ENCODE measurements at regions not wholly inside any gene's neighbourhood (a gene's known extent, or its start where the extent isn't known, plus 50 kb on each side); places are given as distances from the start of the nearest gene placed in this dataset.

- BruUV-seq (replicated peaks): no TSS peak
- Histone ChIP-seq H3K79me2 (ENCODE audit: control insufficient read depth, insufficient read depth, low read length) (no peaks in the 10 kb centered on the region), H3K4me1 (ENCODE audit: control insufficient read depth, extremely low read depth, insufficient read depth, low read length) (no peaks in the 10 kb centered on the region), H2AFZ (ENCODE audit: low read depth, low read length) (no peak overlapping the region), H3K4me3 (replicated peaks in 1 of 3; ENCODE audit: insufficient read depth in 1 of 3, low read depth in 1 of 3, low read length in 3 of 3) (no peak overlapping the region), H3K9me3 (replicated peaks; ENCODE audit: control insufficient read depth, insufficient read depth, low read length) (peaks cover 4% of the 10 kb centered on the region), H3K9ac (replicated peaks; ENCODE audit: extremely low read depth, insufficient read depth, low read length) (no peak overlapping the region), H3K9me1 (replicated peaks; ENCODE audit: control insufficient read depth, extremely low read depth, insufficient read depth, low read length) (no peaks in the 10 kb centered on the region), H3K4me2 (ENCODE audit: insufficient read depth, low read length) (no peak overlapping the region), H3K27ac (ENCODE audit: insufficient read depth, low read depth, low read length) (no peak overlapping the region), H3K36me3 (ENCODE audit: control insufficient read depth in 2 of 2, extremely low read depth in 1 of 2, insufficient read depth in 2 of 2, low read length in 2 of 2) (no peaks in the 10 kb centered on the region), H3K27me3 (ENCODE audit: control insufficient read depth in 2 of 2, insufficient read depth in 2 of 2, low read length in 2 of 2) (no peaks in the 10 kb centered on the region), H4K20me1 (replicated peaks; ENCODE audit: control insufficient read depth, extremely low read depth, insufficient read depth, low read length) (no peaks in the 10 kb centered on the region)
- ChIA-PET POLR2A (no interaction called here), CTCF (no interaction called here)
- FAIRE-seq (no peak), DNase-seq (ENCODE audit: low read depth, low spot score) (no peak)
- TF ChIP-seq POLR2AphosphoS5 (IDR thresholded peaks at IDR 0.05; ENCODE audit: insufficient read depth, low read depth, low read length): no peak
- no peak for TF ChIP-seq MYC (IDR thresholded peaks at IDR 0.05; ENCODE audit: low read depth, low read length)
- TF ChIP-seq JUN (IDR thresholded peaks at IDR 0.05; ENCODE audit: borderline replicate concordance, insufficient read depth, insufficient read length, low read depth): no peak
- no peak for TF ChIP-seq POLR2A (IDR thresholded peaks at IDR 0.05; ENCODE audit: low read depth, low read length)
- TF ChIP-seq EZH2 (IDR thresholded peaks at IDR 0.05; ENCODE audit: borderline replicate concordance, low read depth, low read length, severe bottlenecking): no peak
- TF ChIP-seq, protein P1, sequence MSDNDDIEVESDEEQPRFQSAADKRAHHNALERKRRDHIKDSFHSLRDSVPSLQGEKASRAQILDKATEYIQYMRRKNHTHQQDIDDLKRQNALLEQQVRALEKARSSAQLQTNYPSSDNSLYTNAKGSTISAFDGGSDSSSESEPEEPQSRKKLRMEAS (IDR thresholded peaks at IDR 0.05; ENCODE audit: insufficient read depth, insufficient read length): no peak
- TF ChIP-seq, protein P2, sequence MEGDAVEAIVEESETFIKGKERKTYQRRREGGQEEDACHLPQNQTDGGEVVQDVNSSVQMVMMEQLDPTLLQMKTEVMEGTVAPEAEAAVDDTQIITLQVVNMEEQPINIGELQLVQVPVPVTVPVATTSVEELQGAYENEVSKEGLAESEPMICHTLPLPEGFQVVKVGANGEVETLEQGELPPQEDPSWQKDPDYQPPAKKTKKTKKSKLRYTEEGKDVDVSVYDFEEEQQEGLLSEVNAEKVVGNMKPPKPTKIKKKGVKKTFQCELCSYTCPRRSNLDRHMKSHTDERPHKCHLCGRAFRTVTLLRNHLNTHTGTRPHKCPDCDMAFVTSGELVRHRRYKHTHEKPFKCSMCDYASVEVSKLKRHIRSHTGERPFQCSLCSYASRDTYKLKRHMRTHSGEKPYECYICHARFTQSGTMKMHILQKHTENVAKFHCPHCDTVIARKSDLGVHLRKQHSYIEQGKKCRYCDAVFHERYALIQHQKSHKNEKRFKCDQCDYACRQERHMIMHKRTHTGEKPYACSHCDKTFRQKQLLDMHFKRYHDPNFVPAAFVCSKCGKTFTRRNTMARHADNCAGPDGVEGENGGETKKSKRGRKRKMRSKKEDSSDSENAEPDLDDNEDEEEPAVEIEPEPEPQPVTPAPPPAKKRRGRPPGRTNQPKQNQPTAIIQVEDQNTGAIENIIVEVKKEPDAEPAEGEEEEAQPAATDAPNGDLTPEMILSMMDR (IDR thresholded peaks at IDR 0.05; ENCODE audit: extremely low read depth in 1 of 2, insufficient read depth in 1 of 2, low read depth in 1 of 2, low read length in 2 of 2): no peak
- no peak for TF ChIP-seq FOS (IDR thresholded peaks at IDR 0.05; ENCODE audit: borderline replicate concordance, insufficient read depth, low read length)
- no peak for TF ChIP-seq GATA2 (IDR thresholded peaks at IDR 0.05; ENCODE audit: insufficient read depth, insufficient read length, low read depth, low read length)
- dilution Hi-C loops (cut with MboI; ENCODE audit: extremely low pct_ligation_motif_present, low sequenced_read_pairs) (no loop called here), intact Hi-C loops (cut with micrococcal nuclease) (no loop called here)
Measured at GRCh38 chr13:81721400-81721799, 1380.5 kb upstream of the SPRY2 start.

Measured in endothelial cell of umbilical vein (primary cell).